ENCODE measurements at regions not wholly inside any gene's neighbourhood (a gene's known extent, or its start where the extent isn't known, plus 50 kb on each side); places are given as distances from the start of the nearest gene placed in this dataset.

DNA sequence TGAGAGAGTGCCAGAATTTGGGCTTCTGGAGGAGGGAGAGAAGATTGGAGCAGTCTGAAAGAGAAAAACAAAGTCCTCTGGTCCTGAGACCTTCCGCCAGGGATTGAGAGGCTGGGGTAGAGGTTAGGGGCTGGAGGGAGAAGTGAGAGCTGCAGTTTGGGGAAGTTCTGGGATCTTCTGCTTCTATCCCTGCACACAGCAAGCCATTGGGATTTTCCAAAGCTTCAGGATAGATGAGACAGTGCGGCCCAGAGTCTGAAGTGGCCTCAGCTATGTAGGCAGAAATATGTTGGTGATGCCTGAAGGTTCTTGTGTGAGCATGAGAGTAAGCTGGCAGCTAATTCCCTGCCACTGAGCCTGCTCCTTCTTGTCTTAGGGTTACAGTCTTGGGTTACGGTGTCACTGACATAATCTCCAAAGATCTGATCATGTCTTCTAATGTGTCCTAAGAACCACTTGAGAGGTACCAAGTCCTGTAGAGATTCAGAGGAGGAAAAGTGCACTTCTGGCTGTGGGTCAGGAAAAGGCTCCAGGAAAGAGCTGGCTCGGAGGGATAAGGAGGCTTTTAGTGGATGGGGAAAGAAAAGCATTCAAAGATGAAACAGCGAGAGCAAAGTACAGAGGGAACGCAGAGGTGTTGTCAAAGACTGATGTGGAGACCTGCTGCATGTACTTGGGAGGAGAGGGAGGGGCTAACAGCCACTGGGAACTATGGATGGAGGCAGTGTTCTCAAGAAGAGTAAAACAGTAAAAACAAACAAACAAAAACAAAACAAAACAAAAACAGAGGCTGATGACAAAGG is 131.1 kb upstream of the MYLIP start:
- CTCF ChIA-PET = interaction anchor here (0.6 to 1.4 kb wide), 2 partner anchors 11 to 96 kb away, joined by 3 to 4 read pairs; no protein-coding TSS in a partner anchor
- Mint-ChIP-seq H3K4me3 (no peak overlapping the region), H3K27me3 (no peaks in the 10 kb centered on the region)

DNA sequence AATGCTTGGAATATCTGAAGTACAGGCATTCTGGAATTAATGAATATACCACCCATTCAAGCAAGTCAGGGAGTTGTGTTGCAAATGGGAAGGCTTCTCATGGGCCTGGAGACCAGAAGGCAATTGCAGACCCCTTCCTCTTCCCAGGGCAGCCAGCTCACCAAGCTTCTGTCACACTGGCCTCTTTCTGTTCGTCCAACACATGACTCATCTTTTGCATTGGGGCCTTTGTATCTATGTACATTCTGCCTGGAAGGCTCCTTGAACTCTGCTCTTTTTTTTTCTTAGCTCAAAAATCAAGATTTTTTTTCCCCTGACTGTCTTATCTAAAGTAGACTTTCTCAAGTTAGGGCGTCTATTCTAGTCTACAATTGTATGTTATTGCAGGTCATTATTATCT is 132.9 kb upstream of the MYLIP start:
- no peak overlapping the region for H3K4me3 Mint-ChIP-seq
- peaks cover 3% of the 10 kb centered on the region for H3K4me1 Mint-ChIP-seq
- no peaks in the 10 kb centered on the region for H3K9me3 Mint-ChIP-seq
- no peak overlapping the region for H3K27ac Mint-ChIP-seq
- H3K36me3 Mint-ChIP-seq (ENCODE audit: low read depth) = no peaks in the 10 kb centered on the region
- no peaks in the 10 kb centered on the region for H3K27me3 Mint-ChIP-seq
- ChIA-PET POLR2A (no interaction called here), CTCF (no interaction called here)
- no peak for DNase-seq

More for the DNA sequence above, 131.1 kb upstream of the MYLIP start:
- POLR2A ChIA-PET = no interaction called here
- Mint-ChIP-seq H3K27ac (no peak overlapping the region), H3K9me3 (no peaks in the 10 kb centered on the region), H3K36me3 (ENCODE audit: low read depth) (no peaks in the 10 kb centered on the region), H3K4me1 (peaks cover 3% of the 10 kb centered on the region)
- DNase-seq = no peak

DNA sequence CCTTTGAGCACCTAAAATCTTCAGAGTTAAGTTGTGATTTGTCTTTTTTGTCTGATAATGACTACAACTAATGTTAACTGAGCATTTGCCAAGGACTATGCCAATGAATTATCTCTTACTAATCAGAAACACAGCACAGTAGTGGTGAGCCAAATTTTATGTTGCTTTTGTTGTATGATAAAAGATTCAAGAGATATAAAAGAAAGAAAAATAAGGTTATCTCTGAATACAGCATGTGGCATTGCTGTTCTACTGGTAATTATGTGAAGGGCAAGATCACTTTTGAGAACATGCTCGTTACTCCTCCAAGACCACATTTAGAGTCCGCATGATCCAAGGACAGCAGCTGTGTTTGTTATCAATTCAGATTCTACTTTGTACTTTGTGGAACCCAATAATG is 133.4 kb upstream of the MYLIP start:
- Mint-ChIP-seq H3K36me3 (ENCODE audit: low read depth) (no peaks in the 10 kb centered on the region), H3K27me3 (no peaks in the 10 kb centered on the region), H3K27ac (no peak overlapping the region), H3K4me3 (no peak overlapping the region), H3K9me3 (no peaks in the 10 kb centered on the region), H3K4me1 (peaks cover 3% of the 10 kb centered on the region)
- ChIA-PET CTCF (interaction anchor here (1.8 kb wide), 1 partner anchor 34 kb away, joined by 4 read pairs; no protein-coding TSS in a partner anchor), POLR2A (interaction anchor here (0.6 kb wide), 1 partner anchor 243 kb away, joined by 5 read pairs; the partner anchor contains the start of gene GMPR)
- DNase-seq = no peak

DNA sequence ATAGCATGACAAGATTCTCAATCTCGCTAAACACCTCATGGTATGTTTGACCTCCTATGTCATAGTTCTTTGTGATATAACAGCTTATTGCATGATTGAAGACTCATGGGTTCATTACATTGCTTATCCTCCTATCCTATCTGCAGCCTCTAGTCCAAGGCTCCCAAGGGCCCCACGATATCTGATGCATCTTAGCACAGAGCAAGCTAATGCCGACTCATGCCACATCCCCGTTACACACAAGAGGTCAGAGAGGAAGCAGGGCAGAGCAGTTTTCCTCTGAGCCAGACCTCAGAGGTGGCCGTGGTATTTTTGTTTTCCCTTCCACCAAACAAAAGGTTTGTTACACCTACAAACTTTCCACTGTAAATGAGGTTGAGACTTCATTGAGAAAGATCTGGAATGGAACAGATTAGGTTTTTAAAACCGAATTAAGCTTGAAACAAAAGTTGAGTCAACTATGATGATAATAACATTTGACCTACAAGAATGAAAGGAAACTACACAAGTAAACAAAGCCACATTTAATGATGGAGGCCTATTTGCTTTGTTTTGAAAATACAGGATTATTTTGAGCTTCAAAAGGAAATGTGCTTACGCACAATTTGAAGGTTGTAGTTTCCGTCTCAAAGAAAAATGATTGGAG is 133.9 kb upstream of the MYLIP start:
- Mint-ChIP-seq H3K27ac (no peak overlapping the region), H3K36me3 (ENCODE audit: low read depth) (no peaks in the 10 kb centered on the region), H3K4me1 (peaks cover 3% of the 10 kb centered on the region), H3K4me3 (no peak overlapping the region), H3K27me3 (no peaks in the 10 kb centered on the region), H3K9me3 (no peaks in the 10 kb centered on the region)
- ChIA-PET POLR2A (interaction anchor here (0.6 kb wide), 1 partner anchor 243 kb away, joined by 5 read pairs; the partner anchor contains the start of gene GMPR), CTCF (interaction anchor here (1.8 kb wide), 1 partner anchor 33 kb away, joined by 4 read pairs; no protein-coding TSS in a partner anchor)
- DNase-seq = no peak

DNA sequence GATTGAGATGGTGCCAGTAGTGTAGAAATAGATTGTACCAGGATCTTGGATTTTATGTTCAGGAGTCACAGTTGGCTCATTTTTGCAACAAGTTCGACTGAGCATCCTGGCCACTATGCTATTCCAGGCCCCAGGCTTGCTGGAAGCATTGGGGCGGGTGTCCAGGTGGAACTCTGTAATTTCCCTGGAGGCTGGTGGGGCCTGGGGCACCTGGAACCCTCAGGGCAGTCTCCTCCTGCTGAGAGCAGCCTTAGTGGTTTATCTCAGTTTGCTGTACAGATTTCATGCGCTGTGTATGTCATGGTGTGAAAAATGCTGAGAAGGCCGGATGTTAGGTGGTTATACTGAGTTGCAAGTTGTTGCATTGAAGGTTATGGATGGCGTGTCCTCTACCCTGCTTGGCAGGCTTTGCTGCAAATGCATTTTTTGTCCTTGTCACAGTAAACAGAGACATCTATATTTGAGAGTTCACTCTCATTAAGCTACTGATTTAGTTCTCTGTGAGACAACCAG is 135.1 kb upstream of the MYLIP start:
- Mint-ChIP-seq H3K9me3 (no peaks in the 10 kb centered on the region), H3K36me3 (ENCODE audit: low read depth) (no peaks in the 10 kb centered on the region), H3K27me3 (no peaks in the 10 kb centered on the region), H3K4me3 (no peak overlapping the region), H3K27ac (no peak overlapping the region), H3K4me1 (peaks cover 3% of the 10 kb centered on the region)
- POLR2A ChIA-PET = no interaction called here
- DNase-seq = no peak
- CTCF ChIA-PET = interaction anchor here (1.8 kb wide), 1 partner anchor 32 kb away, joined by 4 read pairs; no protein-coding TSS in a partner anchor

DNA sequence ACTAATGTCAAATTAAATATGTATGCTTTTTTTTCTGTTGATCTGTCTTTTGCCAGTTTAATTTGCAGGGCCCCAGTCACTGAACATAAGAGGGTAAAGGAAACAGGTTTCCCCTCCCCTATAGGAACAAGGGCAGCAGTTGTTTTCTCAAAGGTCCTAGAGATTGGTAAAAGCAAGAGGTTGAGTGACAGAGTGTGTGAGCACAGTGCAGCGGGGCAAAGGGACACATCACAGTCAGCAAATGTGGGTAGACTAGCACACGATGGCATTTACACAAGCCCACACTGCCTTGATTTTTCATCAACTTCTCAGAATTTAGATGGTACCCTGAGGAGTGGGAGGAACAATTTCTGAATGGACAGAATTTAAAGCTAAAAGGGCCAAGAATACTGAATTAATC is 138.7 kb upstream of the MYLIP start:
- H3K27me3 Mint-ChIP-seq = no peaks in the 10 kb centered on the region
- CTCF ChIA-PET = interaction anchor here (1.7 kb wide), 1 partner anchor 10 kb away, joined by 3 read pairs; no protein-coding TSS in a partner anchor
- H3K4me1 Mint-ChIP-seq = peaks cover 3% of the 10 kb centered on the region
- no peaks in the 10 kb centered on the region for H3K36me3 Mint-ChIP-seq (ENCODE audit: low read depth)
- H3K9me3 Mint-ChIP-seq = no peaks in the 10 kb centered on the region
- POLR2A ChIA-PET = no interaction called here
- no peak overlapping the region for H3K27ac Mint-ChIP-seq
- H3K4me3 Mint-ChIP-seq = no peak overlapping the region
- no peak for DNase-seq

DNA sequence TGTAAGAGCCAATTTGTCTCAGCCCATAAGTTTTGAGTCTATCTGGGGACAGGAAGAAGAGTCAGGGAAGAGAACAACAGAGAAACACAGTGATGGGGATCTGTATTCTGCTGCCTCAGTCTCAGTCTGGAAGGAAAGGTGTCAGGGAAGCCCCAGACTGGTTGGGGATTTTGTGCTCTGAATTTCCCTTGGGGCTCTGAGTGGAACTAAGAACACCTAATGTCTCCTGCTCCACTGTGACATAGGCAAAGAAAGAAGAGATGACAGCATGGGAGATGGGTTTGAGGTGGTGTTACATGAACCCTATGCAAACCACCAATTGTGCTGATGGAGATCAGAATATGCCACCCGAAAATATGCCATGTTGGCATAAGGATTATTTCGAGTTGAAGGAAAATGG is 139.5 kb upstream of the MYLIP start:
- CTCF ChIA-PET = interaction anchor here (1.7 kb wide), 1 partner anchor 10 kb away, joined by 3 read pairs; no protein-coding TSS in a partner anchor
- DNase-seq = no peak
- H3K27ac Mint-ChIP-seq = no peak overlapping the region
- H3K27me3 Mint-ChIP-seq = no peaks in the 10 kb centered on the region
- no peak overlapping the region for H3K4me3 Mint-ChIP-seq
- H3K4me1 Mint-ChIP-seq = no peaks in the 10 kb centered on the region
- H3K9me3 Mint-ChIP-seq = no peaks in the 10 kb centered on the region
- no peaks in the 10 kb centered on the region for H3K36me3 Mint-ChIP-seq (ENCODE audit: low read depth)
- POLR2A ChIA-PET = no interaction called here

DNA sequence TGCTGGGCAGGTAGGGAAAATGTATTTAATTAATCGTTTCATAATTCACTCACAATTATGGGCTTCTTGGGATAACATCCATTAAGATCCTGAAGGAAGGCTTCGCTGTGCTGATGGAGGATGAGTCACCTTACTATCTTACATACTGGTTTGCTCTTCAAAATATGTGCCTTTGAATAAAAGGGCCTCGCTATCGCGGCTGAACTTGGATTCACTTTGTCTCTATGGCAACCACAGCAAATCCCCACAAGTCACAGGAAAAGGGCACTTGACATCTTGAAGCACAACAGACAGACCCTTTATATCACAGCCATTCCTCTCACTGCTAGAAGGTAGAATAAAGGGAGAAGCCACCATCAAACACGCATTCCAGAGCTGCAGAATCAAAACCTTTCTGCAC is 141.3 kb upstream of the MYLIP start:
- no peak for DNase-seq
- ChIA-PET POLR2A (no interaction called here), CTCF (no interaction called here)
- H3K4me1 Mint-ChIP-seq = no peaks in the 10 kb centered on the region
- H3K27ac Mint-ChIP-seq = no peak overlapping the region
- no peaks in the 10 kb centered on the region for H3K9me3 Mint-ChIP-seq
- no peak overlapping the region for H3K4me3 Mint-ChIP-seq
- H3K36me3 Mint-ChIP-seq (ENCODE audit: low read depth) = no peaks in the 10 kb centered on the region
- H3K27me3 Mint-ChIP-seq = no peaks in the 10 kb centered on the region

DNA sequence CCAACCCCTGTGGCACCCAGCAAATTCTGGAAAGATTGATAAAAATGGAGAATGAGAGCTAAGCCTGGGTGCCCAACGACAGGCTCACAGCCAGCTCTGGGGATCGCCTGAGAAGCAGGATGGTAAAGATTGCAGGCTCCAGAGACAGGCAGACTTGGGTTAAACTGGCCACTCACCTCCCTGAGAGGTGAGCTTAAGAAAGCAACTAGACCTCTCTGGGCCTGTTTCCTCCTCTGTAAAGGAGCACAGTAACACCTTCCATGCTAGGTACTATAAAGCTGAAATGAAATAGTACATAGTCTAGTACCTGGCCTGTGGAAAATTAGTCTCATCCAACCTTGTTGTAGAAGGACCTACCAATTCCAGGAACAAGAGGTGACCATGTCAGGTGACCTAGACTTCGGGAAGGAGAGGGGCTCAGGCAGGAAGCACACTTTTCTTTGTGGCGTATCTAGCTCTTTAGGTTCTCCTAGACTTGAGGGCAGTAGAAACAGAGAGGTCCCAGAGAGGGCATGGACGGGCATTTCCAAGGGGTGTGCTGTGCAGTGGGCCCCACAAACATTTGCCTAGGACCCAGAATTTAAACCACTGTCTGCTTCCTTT is 142.8 kb upstream of the MYLIP start:
- Mint-ChIP-seq H3K36me3 (ENCODE audit: low read depth) (no peaks in the 10 kb centered on the region), H3K9me3 (no peaks in the 10 kb centered on the region), H3K27me3 (no peaks in the 10 kb centered on the region), H3K4me3 (no peak overlapping the region), H3K27ac (no peak overlapping the region), H3K4me1 (no peaks in the 10 kb centered on the region)
- ChIA-PET CTCF (interaction anchor here (1.1 to 1.4 kb wide), 2 partner anchors 11 to 197 kb away, joined by 3 to 4 read pairs; no protein-coding TSS in a partner anchor), POLR2A (no interaction called here)
- DNase-seq = no peak

DNA sequence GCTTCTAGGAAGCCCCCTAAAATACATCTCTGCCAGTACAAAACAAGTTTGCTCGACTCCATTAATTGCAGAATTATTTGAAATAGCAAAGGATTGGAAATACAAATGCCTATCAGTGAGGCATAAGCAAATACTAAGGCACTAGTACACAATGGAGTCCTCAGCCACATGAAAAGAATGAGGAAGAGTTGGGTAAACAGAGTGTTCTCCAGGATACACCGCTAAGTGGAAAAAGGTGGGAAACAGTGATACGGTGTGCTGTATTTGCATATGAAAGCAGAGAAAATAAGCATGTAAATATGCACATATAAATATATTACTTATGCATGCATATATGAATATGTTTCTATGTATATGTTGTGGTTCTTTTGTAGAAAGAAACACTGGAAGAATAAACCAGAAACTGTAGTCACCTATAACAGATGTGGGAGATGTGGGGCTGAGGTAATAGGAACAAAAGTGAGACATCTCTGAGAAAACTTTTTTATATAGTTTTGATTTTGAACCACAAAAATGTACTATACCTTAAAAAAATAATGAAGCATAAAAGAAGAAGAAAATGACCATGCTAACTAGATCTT is 143.4 kb upstream of the MYLIP start:
- POLR2A ChIA-PET = no interaction called here
- CTCF ChIA-PET = interaction anchor here (1.1 to 1.4 kb wide), 2 partner anchors 12 to 198 kb away, joined by 3 to 4 read pairs; no protein-coding TSS in a partner anchor
- H3K27me3 Mint-ChIP-seq = no peaks in the 10 kb centered on the region
- H3K36me3 Mint-ChIP-seq (ENCODE audit: low read depth) = no peaks in the 10 kb centered on the region
- no peaks in the 10 kb centered on the region for H3K4me1 Mint-ChIP-seq
- no peak overlapping the region for H3K4me3 Mint-ChIP-seq
- H3K27ac Mint-ChIP-seq = no peak overlapping the region
- no peak for DNase-seq
- no peaks in the 10 kb centered on the region for H3K9me3 Mint-ChIP-seq

DNA sequence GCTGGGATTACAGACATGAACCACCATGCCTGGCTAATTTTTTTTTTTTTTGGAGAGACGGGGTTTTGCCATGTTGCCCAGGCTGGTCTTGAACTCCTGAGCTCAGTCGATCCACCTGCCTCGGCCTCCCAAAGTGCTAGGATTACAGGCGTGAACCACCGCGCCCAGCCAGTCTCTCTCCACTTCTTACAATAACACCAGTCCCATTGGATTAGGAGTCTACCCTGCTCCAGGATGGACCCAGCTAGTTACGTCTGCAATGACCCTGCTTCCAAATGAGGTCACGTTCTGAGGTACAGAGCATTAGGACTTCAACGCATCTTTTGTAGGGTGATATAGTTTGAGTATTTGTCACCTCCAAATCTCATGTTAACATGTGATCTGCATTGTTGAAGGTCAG is 146.9 kb upstream of the MYLIP start:
- Mint-ChIP-seq H3K36me3 (ENCODE audit: low read depth) (no peaks in the 10 kb centered on the region), H3K9me3 (peaks cover 2% of the 10 kb centered on the region), H3K4me1 (no peaks in the 10 kb centered on the region), H3K27me3 (no peaks in the 10 kb centered on the region), H3K4me3 (no peak overlapping the region), H3K27ac (no peak overlapping the region)
- ChIA-PET CTCF (interaction anchor here (0.6 kb wide), 1 partner anchor 34 kb away, joined by 7 read pairs; no protein-coding TSS in a partner anchor), POLR2A (no interaction called here)
- no peak for DNase-seq

DNA sequence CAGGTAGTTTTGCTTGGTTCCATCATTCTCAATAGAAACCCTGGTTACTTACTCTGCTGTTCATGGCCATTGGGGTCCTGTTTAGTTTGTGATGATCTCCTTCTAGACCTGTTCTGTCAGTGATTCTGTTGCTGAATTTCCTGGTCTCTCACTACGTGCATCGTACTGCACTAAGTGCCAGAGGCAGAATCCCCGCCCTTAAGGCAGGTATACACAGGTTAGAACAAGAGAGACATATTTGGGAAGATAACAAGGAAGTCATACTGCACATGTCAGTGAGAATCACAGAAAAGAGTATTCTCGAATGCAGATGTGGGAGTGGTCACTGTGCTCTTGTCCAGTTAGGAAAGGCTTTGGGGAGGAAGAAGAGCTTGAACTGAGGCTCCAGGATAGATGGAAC is 148.1 kb upstream of the MYLIP start:
- Mint-ChIP-seq H3K27me3 (no peaks in the 10 kb centered on the region), H3K4me1 (no peaks in the 10 kb centered on the region), H3K4me3 (no peak overlapping the region), H3K27ac (no peak overlapping the region), H3K9me3 (peaks cover 2% of the 10 kb centered on the region), H3K36me3 (ENCODE audit: low read depth) (no peaks in the 10 kb centered on the region)
- POLR2A ChIA-PET = no interaction called here
- DNase-seq = no peak
- CTCF ChIA-PET = no interaction called here
